A673 (cell line): ENCODE measurements at regions not wholly inside any gene's neighbourhood (a gene's known extent, or its start where the extent isn't known, plus 50 kb on each side); places are given as distances from the start of the nearest gene placed in this dataset.

Experiments used
- BruUV-seq: library from RNA; stranded (reverse); fragments of 400-500 nt; replicated peaks from 2 replicates; lab custom pipeline; 2021; lab: Mats Ljungman, UMichigan
- CTCF ChIA-PET: fragments of 300-600 bp; sonication (Branson Sonifier 250); formaldehyde crosslinking; loops from one replicate; lab custom pipeline; 2022; ENCODE audit warnings: antibody characterized with exemption; lab: Charles Lee
- POLR2A ChIA-PET: fragments of 300-600 bp; sonication (Branson Sonifier 250); formaldehyde crosslinking; loops from one replicate; lab custom pipeline; 2022; ENCODE audit warnings: antibody characterized with exemption; ENCODE audit not compliant: low non-redundant PET; lab: Charles Lee
- DNase-seq: peaks from one replicate; pipeline ENCODE4 v3.0.0-alpha.2; 2015; ENCODE audit warnings: low spot score
- H3K27ac ChIP-seq: fragments of 200-600 bp; sonication (generic); 2 replicates; pipeline ENCODE4 v1.5.1; 2016; ENCODE audit warnings: mixed run types, low read depth, mild to moderate bottlenecking, mixed read lengths, antibody characterized with exemption, low read length; ENCODE audit not compliant: poor library complexity, severe bottlenecking
- H3K27me3 ChIP-seq: fragments of 200-600 bp; sonication (generic); replicated peaks from 2 replicates; pipeline ENCODE4 v1.6.1; 2017; ENCODE audit warnings: mixed run types, low read depth, mild to moderate bottlenecking, mixed read lengths, antibody characterized with exemption, low read length; ENCODE audit not compliant: insufficient read depth, poor library complexity
- H3K36me3 ChIP-seq: fragments of 200-600 bp; sonication (generic); 2 replicates; pipeline ENCODE4 v1.6.1; 2016; ENCODE audit warnings: mixed run types, mild to moderate bottlenecking, mixed read lengths, antibody characterized with exemption, low read length; ENCODE audit not compliant: insufficient read depth, poor library complexity, severe bottlenecking
- H3K4me1 ChIP-seq: fragments of 200-600 bp; sonication (generic); 2 replicates; pipeline ENCODE4 v1.6.1; 2017; ENCODE audit warnings: mixed run types, mild to moderate bottlenecking, mixed read lengths, antibody characterized with exemption, low read length; ENCODE audit not compliant: insufficient read depth, poor library complexity, severe bottlenecking
- H3K4me3 ChIP-seq: fragments of 200-600 bp; sonication (generic); 2 replicates; pipeline ENCODE4 v1.5.1; 2016; ENCODE audit warnings: low read depth, mixed run types, mild to moderate bottlenecking, mixed read lengths, low read length; ENCODE audit not compliant: poor library complexity, severe bottlenecking
- H3K9me3 ChIP-seq: fragments of 200-600 bp; sonication (generic); 2 replicates; pipeline ENCODE4 v1.6.1; 2016; ENCODE audit warnings: mixed run types, low read depth, mild to moderate bottlenecking, mixed read lengths, antibody characterized with exemption, low read length; ENCODE audit not compliant: poor library complexity, severe bottlenecking
- CTCF ChIP-seq: fragments of 300-800, 200-600 bp; sonication (generic); conservative IDR thresholded peaks from 2 replicates; pipeline ENCODE4 v1.5.1; 2017; ENCODE audit warnings: low read depth, mild to moderate bottlenecking, antibody characterized with exemption, low read length, moderate library complexity, mixed read lengths
- EZH2 ChIP-seq: fragments of 200-600 bp; sonication (generic); IDR thresholded peaks from 2 replicates; pipeline ENCODE4 v1.6.1; 2017; ENCODE audit warnings: borderline replicate concordance, low read depth, mild to moderate bottlenecking, mixed read lengths, antibody characterized with exemption, low read length; ENCODE audit not compliant: poor library complexity, severe bottlenecking
- intact Hi-C: fragments of 100-400 bp; cut with micrococcal nuclease; formaldehyde crosslinking; loops from one replicate; pipeline ENCODE4 v1.10.0; 2022; ENCODE audit not compliant: unreplicated experiment

GRCh38 chr6:134701301-134701700 is 248.6 kb downstream of the ALDH8A1 start:
- Histone ChIP-seq H3K36me3 (no peaks in the 10 kb centered on the region), H3K4me3 (no peak overlapping the region), H3K4me1 (peaks cover 3% of the 10 kb centered on the region), H3K27ac (no peak overlapping the region), H3K9me3 (no peaks in the 10 kb centered on the region), H3K27me3 (no peaks in the 10 kb centered on the region)
- no peak for DNase-seq
- POLR2A ChIA-PET: no interaction called here
- BruUV-seq: no TSS peak
- CTCF ChIA-PET: no interaction called here
- intact Hi-C loops: no loop called here
- no peak for TF ChIP-seq EZH2
- TF ChIP-seq CTCF: no peak

GRCh38 chr6:134698228-134698627 is 251.7 kb downstream of the ALDH8A1 start:
- DNase-seq: no peak
- no peaks in the 10 kb centered on the region for H3K36me3 ChIP-seq
- ChIA-PET CTCF (no interaction called here), POLR2A (no interaction called here)
- H3K4me1 ChIP-seq: peaks cover 1% of the 10 kb centered on the region
- TF ChIP-seq EZH2: no peak
- no peak for TF ChIP-seq CTCF
- H3K4me3 ChIP-seq: no peak overlapping the region
- no peaks in the 10 kb centered on the region for H3K27me3 ChIP-seq
- intact Hi-C loops: no loop called here
- H3K27ac ChIP-seq: no peak overlapping the region
- peaks cover 3% of the 10 kb centered on the region for H3K9me3 ChIP-seq
- no TSS peak for BruUV-seq

- no peak for TF ChIP-seq EZH2
- no peak for TF ChIP-seq CTCF
- intact Hi-C loops: no loop called here
Observed at GRCh38 chr6:134692008-134692407, 257.9 kb downstream of the ALDH8A1 start.

More at GRCh38 chr6:134692008-134692407, 257.9 kb downstream of the ALDH8A1 start:
- ChIA-PET POLR2A (interaction anchor here (0.6 kb wide), 1 partner anchor 402 kb away, joined by 3 read pairs; no protein-coding TSS in a partner anchor), CTCF (no interaction called here)
- BruUV-seq: no TSS peak
- Histone ChIP-seq H3K4me3 (no peak overlapping the region), H3K4me1 (no peaks in the 10 kb centered on the region), H3K27me3 (peaks cover 8% of the 10 kb centered on the region), H3K9me3 (peaks cover 3% of the 10 kb centered on the region), H3K27ac (no peak overlapping the region), H3K36me3 (no peaks in the 10 kb centered on the region)
- no peak for DNase-seq
